ENCODE measurements at regions not wholly inside any gene's neighbourhood (a gene's known extent, or its start where the extent isn't known, plus 50 kb on each side); places are given as distances from the start of the nearest gene placed in this dataset.

- DNase-seq (ENCODE audit: low read depth), result no peak
- TF ChIP-seq CTCF (IDR thresholded peaks at IDR 0.05; ENCODE audit: low read depth, low read length, missing control alignments), result no peak
- in situ Hi-C loops (cut with HindIII; ENCODE audit: low sequenced_read_pairs), result no loop called here
- H3K4me3 ChIP-seq (ENCODE audit: low read depth, low read length), result no peak overlapping the region
Measured at GRCh38 chr14:99100497-99101270, 171.3 kb downstream of the BCL11B start.

GRCh38 chr14:99101855-99102461 lies 170.0 kb downstream of the BCL11B start:
- in situ Hi-C loops (cut with HindIII; ENCODE audit: low sequenced_read_pairs), result no loop called here
- TF ChIP-seq CTCF (IDR thresholded peaks at IDR 0.05; ENCODE audit: low read depth, low read length, missing control alignments), result no peak
- no peak for DNase-seq (ENCODE audit: low read depth)

GRCh38 chr14:99116741-99117295 lies 155.2 kb downstream of the BCL11B start:
- DNase-seq (ENCODE audit: low read depth), result no peak
- in situ Hi-C loops (cut with HindIII; ENCODE audit: low sequenced_read_pairs), result no loop called here
- no peak overlapping the region for H3K4me3 ChIP-seq (ENCODE audit: low read depth, low read length)
- no peak for TF ChIP-seq CTCF (IDR thresholded peaks at IDR 0.05; ENCODE audit: low read depth, low read length, missing control alignments)

More at GRCh38 chr14:99101855-99102461, 170.0 kb downstream of the BCL11B start:
- H3K4me3 ChIP-seq (ENCODE audit: low read depth, low read length), result no peak overlapping the region

GRCh38 chr14:99117671-99118045 lies 154.3 kb downstream of the BCL11B start:
- in situ Hi-C loops (cut with HindIII; ENCODE audit: low sequenced_read_pairs), result no loop called here
- no peak overlapping the region for H3K4me3 ChIP-seq (ENCODE audit: low read depth, low read length)
- DNase-seq (ENCODE audit: low read depth), result no peak
- TF ChIP-seq CTCF (IDR thresholded peaks at IDR 0.05; ENCODE audit: low read depth, low read length, missing control alignments), result no peak

GRCh38 chr14:99118046-99118721 lies 153.8 kb downstream of the BCL11B start:
- TF ChIP-seq CTCF (IDR thresholded peaks at IDR 0.05; ENCODE audit: low read depth, low read length, missing control alignments), result no peak
- no peak for DNase-seq (ENCODE audit: low read depth)
- H3K4me3 ChIP-seq (ENCODE audit: low read depth, low read length), result peak overlapping the region; percentile 14

GRCh38 chr14:99118946-99119345 lies 153.1 kb downstream of the BCL11B start:
- TF ChIP-seq CTCF (IDR thresholded peaks at IDR 0.05; ENCODE audit: low read depth, low read length, missing control alignments), result no peak
- in situ Hi-C loops (cut with HindIII; ENCODE audit: low sequenced_read_pairs), result no loop called here
- DNase-seq (ENCODE audit: low read depth), result no peak
- no peak overlapping the region for H3K4me3 ChIP-seq (ENCODE audit: low read depth, low read length)

More at GRCh38 chr14:99118046-99118721, 153.8 kb downstream of the BCL11B start:
- in situ Hi-C loops (cut with HindIII; ENCODE audit: low sequenced_read_pairs), result no loop called here
